GM23338 (cell line): ENCODE measurements at regions not wholly inside any gene's neighbourhood (a gene's known extent, or its start where the extent isn't known, plus 50 kb on each side); places are given as distances from the start of the nearest gene placed in this dataset.

Experiments
- ATAC-seq: fragments of 200-7000 bp; cut with Tn5 transposase; 3 replicates; pipeline ENCODE4 v1.9.1; 2020
- DNase-seq: peaks from one replicate; pipeline ENCODE4 v3.0.0-alpha.2; 2015; ENCODE audit warnings: low spot score
- H2AFZ ChIP-seq: fragments of 200-600 bp; sonication (generic); 2 replicates; pipeline ENCODE4 v1.8.0; 2016; ENCODE audit warnings: antibody characterized with exemption, mild to moderate bottlenecking, moderate library complexity
- H3F3A ChIP-seq: fragments of 200-600 bp; sonication (generic); replicated peaks from 2 replicates; pipeline ENCODE4 v1.8.0; 2017; ENCODE audit warnings: antibody characterized with exemption, mixed run types, low read depth
- H3K27ac ChIP-seq: fragments of 200-600 bp; sonication (generic); 2 replicates; pipeline ENCODE4 v1.6.1; 2016; ENCODE audit warnings: low read depth
- H3K27me3 ChIP-seq: fragments of 200-600 bp; sonication (generic); 2 replicates; pipeline ENCODE4 v1.8.0; 2016; ENCODE audit warnings: mild to moderate bottlenecking, mixed run types, moderate library complexity; ENCODE audit not compliant: insufficient read depth
- H3K36me3 ChIP-seq: fragments of 200-600 bp; sonication (generic); 2 replicates; pipeline ENCODE4 v1.8.0; 2016; ENCODE audit warnings: mild to moderate bottlenecking; ENCODE audit not compliant: insufficient read depth
- H3K4me1 ChIP-seq: fragments of 200-600 bp; sonication (generic); 2 replicates; pipeline ENCODE4 v1.8.0; 2016; ENCODE audit warnings: mild to moderate bottlenecking, moderate library complexity; ENCODE audit not compliant: insufficient read depth
- H3K4me2 ChIP-seq: fragments of 200-600 bp; sonication (generic); 2 replicates; pipeline ENCODE4 v1.7.1; 2017; ENCODE audit warnings: mixed run types
- H3K4me3 ChIP-seq: fragments of 200-600 bp; sonication (generic); 2 replicates; pipeline ENCODE4 v1.6.1; 2016; ENCODE audit warnings: mixed run types
- H3K79me2 ChIP-seq: fragments of 200-600 bp; sonication (generic); replicated peaks from 2 replicates; pipeline ENCODE4 v1.8.0; 2017; ENCODE audit warnings: mild to moderate bottlenecking; ENCODE audit not compliant: insufficient read depth
- H3K9me2 ChIP-seq: fragments of 200-600 bp; sonication (generic); 2 replicates; pipeline ENCODE4 v1.8.0; 2017; ENCODE audit not compliant: insufficient read depth
- H4K20me1 ChIP-seq: fragments of 200-600 bp; sonication (generic); replicated peaks from 2 replicates; pipeline ENCODE4 v1.8.0; 2017; ENCODE audit warnings: mild to moderate bottlenecking; ENCODE audit not compliant: insufficient read depth
- H3K27ac Mint-ChIP-seq: 2 replicates; pipeline ENCODE4 v1.8.0; 2020; ENCODE audit warnings: inconsistent platforms, mild to moderate bottlenecking, moderate library complexity, mixed read lengths
- H3K27me3 Mint-ChIP-seq: 3 replicates; pipeline ENCODE4 v1.8.0; 2022; ENCODE audit warnings: low read depth, mild to moderate bottlenecking, moderate library complexity, mixed read lengths, inconsistent platforms; ENCODE audit not compliant: insufficient read depth, poor library complexity
- H3K36me3 Mint-ChIP-seq: 3 replicates; pipeline ENCODE4 v1.8.0; 2021; ENCODE audit warnings: low read depth, mild to moderate bottlenecking, inconsistent platforms, moderate library complexity, mixed read lengths
- H3K4me1 Mint-ChIP-seq: 3 replicates; pipeline ENCODE4 v1.8.0; 2020; ENCODE audit warnings: mild to moderate bottlenecking, inconsistent platforms, mixed read lengths
- H3K4me3 Mint-ChIP-seq: 3 replicates; pipeline ENCODE4 v1.8.0; 2021; ENCODE audit warnings: moderate library complexity, mild to moderate bottlenecking, inconsistent platforms, mixed read lengths
- H3K9me3 Mint-ChIP-seq: 3 replicates; pipeline ENCODE4 v1.8.0; 2020; ENCODE audit warnings: moderate library complexity, mild to moderate bottlenecking, inconsistent platforms, mixed read lengths
- CREB1 ChIP-seq: fragments of 250-450 bp; sonication (Bioruptor Pico); IDR thresholded peaks from 2 replicates; pipeline ENCODE4 v1.5.0; 2020; ENCODE audit warnings: low read depth, mild to moderate bottlenecking, moderate library complexity
- ETS1 ChIP-seq: IDR thresholded peaks from 2 replicates; pipeline ENCODE4 v1.6.1; 2016; ENCODE audit warnings: antibody characterized with exemption
- EZH2phosphoT487 ChIP-seq: fragments of 200-600 bp; sonication (generic); IDR thresholded peaks from one replicate; pipeline ENCODE4 v1.8.1; 2018; ENCODE audit warnings: antibody characterized with exemption; ENCODE audit not compliant: unreplicated experiment
- NANOG ChIP-seq: IDR thresholded peaks from 2 replicates; pipeline ENCODE4 v1.6.1; 2016; ENCODE audit warnings: antibody characterized with exemption, borderline replicate concordance
- POLR2AphosphoS5 ChIP-seq: IDR thresholded peaks from 2 replicates; pipeline ENCODE4 v1.6.1; 2016; ENCODE audit warnings: antibody characterized with exemption, low read depth
- ZNF331 ChIP-seq: fragments of 250-450 bp; sonication (Bioruptor Pico); IDR thresholded peaks from 2 replicates; pipeline ENCODE4 v1.5.0; 2020; ENCODE audit warnings: low read depth, mild to moderate bottlenecking, moderate library complexity
- ZNF462 ChIP-seq: fragments of 250-450 bp; sonication (Bioruptor Pico); IDR thresholded peaks from 2 replicates; pipeline ENCODE4 v1.5.0; 2020; ENCODE audit warnings: mild to moderate bottlenecking, moderate library complexity

GRCh38 chr1:57984277-57984676 is 560.4 kb upstream of the DAB1 start:
- Mint-ChIP-seq H3K27me3 (peaks cover 4% of the 10 kb centered on the region), H3K27ac (peak overlapping the region; percentile 60; the same call in 1 of the 2 replicates), H3K4me1 (peaks cover 48% of the 10 kb centered on the region), H3K9me3 (no peaks in the 10 kb centered on the region), H3K4me3 (no peak overlapping the region; the same call in 2 of the 3 replicates), H3K36me3 (no peaks in the 10 kb centered on the region)
- H3F3A ChIP-seq: no peaks in the 10 kb centered on the region
- H4K20me1 ChIP-seq: no peaks in the 10 kb centered on the region
- no peak overlapping the region for H2AFZ ChIP-seq
- no peaks in the 10 kb centered on the region for H3K79me2 ChIP-seq
- H3K27ac ChIP-seq: no peak overlapping the region
- no peak overlapping the region for H3K4me3 ChIP-seq
- H3K9me2 ChIP-seq: peaks cover 8% of the 10 kb centered on the region
- H3K27me3 ChIP-seq: no peaks in the 10 kb centered on the region
- DNase-seq (no peak), ATAC-seq (peak; percentile 52; the same call in 2 of the 3 replicates)
- H3K4me2 ChIP-seq: peak overlapping the region; percentile 65
- no peaks in the 10 kb centered on the region for H3K36me3 ChIP-seq
- TF ChIP-seq ETS1 (no peak), CREB1 (CRISPR knock-in tag) (no peak), NANOG (peak; percentile 11; the same call in 1 of the 2 replicates), ZNF331 (CRISPR knock-in tag) (no peak), POLR2AphosphoS5 (no peak), EZH2phosphoT487 (no peak)
- H3K4me1 ChIP-seq: peaks cover 47% of the 10 kb centered on the region

- Mint-ChIP-seq H3K27ac (no peak overlapping the region), H3K4me3 (no peak overlapping the region), H3K27me3 (peaks cover 2% of the 10 kb centered on the region), H3K9me3 (peaks cover 5% of the 10 kb centered on the region; the same call in 2 of the 3 replicates), H3K36me3 (peaks cover 3% of the 10 kb centered on the region; the same call in 2 of the 3 replicates), H3K4me1 (peaks cover 47% of the 10 kb centered on the region)
- TF ChIP-seq ETS1: no peak
- Histone ChIP-seq H3F3A (no peaks in the 10 kb centered on the region), H3K36me3 (no peaks in the 10 kb centered on the region; the same call in 1 of the 2 replicates), H2AFZ (peak overlapping the region; percentile 69; the same call in 1 of the 2 replicates), H3K79me2 (no peaks in the 10 kb centered on the region), H4K20me1 (no peaks in the 10 kb centered on the region), H3K27ac (no peak overlapping the region), H3K9me2 (peaks cover 8% of the 10 kb centered on the region), H3K27me3 (no peaks in the 10 kb centered on the region), H3K4me2 (peak overlapping the region; percentile 53), H3K4me1 (peaks cover 42% of the 10 kb centered on the region), H3K4me3 (no peak overlapping the region)
- DNase-seq: no peak
- ATAC-seq: no peak
Observed at GRCh38 chr1:57983441-57983840, 559.6 kb upstream of the DAB1 start.

- Histone ChIP-seq H3K4me2 (peak overlapping the region; percentile 53), H3K79me2 (no peaks in the 10 kb centered on the region), H4K20me1 (no peaks in the 10 kb centered on the region), H3K27ac (no peak overlapping the region), H3K4me3 (no peak overlapping the region), H3K27me3 (no peaks in the 10 kb centered on the region), H3K9me2 (peaks cover 8% of the 10 kb centered on the region), H2AFZ (no peak overlapping the region), H3K36me3 (no peaks in the 10 kb centered on the region; the same call in 1 of the 2 replicates), H3K4me1 (peaks cover 36% of the 10 kb centered on the region), H3F3A (no peaks in the 10 kb centered on the region)
- ATAC-seq (no peak), DNase-seq (no peak)
- Mint-ChIP-seq H3K36me3 (peaks cover 9% of the 10 kb centered on the region; the same call in 2 of the 3 replicates), H3K4me3 (no peak overlapping the region), H3K27ac (no peak overlapping the region), H3K4me1 (peaks cover 42% of the 10 kb centered on the region), H3K27me3 (peaks cover 2% of the 10 kb centered on the region), H3K9me3 (peaks cover 11% of the 10 kb centered on the region; the same call in 2 of the 3 replicates)
- TF ChIP-seq ZNF462 (CRISPR knock-in tag) (no peak), NANOG (no peak)
Observed at GRCh38 chr1:57982852-57983251, 559.0 kb upstream of the DAB1 start.
